DMS153 treated with DMSO at 0.1 percent for 48 hours (cell line): ENCODE measurements at regions not wholly inside any gene's neighbourhood (a gene's known extent, or its start where the extent isn't known, plus 50 kb on each side); places are given as distances from the start of the nearest gene placed in this dataset.

Source experiments
- DNase-seq: peaks from one replicate; lab custom pipeline; 2025; ENCODE audit not compliant: unreplicated experiment; lab: John Stamatoyannopoulos, UW

DNA sequence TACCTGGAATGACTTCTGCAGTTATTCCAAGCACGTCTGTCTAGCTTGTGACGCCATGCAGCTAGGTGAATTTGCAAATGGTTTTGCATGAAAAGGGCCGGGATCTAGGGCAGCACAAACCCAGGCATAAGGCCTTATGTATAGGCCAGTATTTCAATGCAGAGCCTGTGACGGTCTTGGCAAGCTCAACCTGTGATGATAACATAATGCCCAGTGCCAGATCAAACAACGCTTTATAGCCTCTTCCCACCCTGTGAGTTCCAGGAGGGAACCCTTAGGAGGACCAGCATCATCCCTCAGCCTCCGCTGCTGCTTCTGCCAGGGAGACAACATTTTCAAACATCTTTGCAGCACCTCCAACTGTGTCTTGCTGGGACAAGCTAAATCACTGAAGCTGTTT lies 390.7 kb downstream of the INHBA start:
- no peak for DNase-seq

DNA sequence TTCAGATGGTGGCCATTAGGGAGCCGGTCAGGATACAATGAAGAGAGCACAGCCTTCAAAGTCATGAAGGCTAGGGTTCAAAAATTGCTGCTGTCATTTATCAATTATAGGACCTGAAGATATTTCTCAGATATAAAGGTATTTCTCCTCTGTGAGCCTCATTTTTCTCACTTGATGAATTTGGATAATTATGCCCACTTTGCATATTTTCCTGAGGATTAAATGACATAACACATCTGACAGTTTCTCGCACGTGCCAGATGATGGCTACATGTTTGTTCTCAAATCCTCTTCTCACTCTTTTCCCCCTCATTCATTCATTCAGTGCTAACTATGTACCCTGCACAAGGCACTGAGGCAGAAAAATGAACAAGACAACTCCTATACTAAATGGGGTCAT lies 391.6 kb downstream of the INHBA start:
- DNase-seq = no peak

DNA sequence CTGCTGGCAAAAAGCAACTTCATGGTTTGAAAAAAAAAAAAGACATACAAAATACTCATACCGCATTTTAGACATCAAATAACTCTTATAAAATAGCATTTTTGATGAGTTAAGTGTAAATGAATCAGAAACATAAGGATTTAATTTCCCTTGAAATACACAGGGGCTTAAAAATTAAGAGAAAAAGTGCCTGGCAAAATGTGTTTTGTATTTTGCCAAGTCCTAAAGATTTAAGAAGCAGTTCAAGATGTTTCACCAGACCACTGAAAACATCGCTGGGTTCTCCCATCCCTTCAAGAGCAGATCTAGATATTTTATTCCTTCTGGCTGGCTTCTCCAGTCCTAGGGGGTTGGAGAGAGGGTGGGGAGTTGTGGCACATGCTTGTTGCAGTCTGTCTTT lies 396.4 kb downstream of the INHBA start:
- DNase-seq = no peak

DNA sequence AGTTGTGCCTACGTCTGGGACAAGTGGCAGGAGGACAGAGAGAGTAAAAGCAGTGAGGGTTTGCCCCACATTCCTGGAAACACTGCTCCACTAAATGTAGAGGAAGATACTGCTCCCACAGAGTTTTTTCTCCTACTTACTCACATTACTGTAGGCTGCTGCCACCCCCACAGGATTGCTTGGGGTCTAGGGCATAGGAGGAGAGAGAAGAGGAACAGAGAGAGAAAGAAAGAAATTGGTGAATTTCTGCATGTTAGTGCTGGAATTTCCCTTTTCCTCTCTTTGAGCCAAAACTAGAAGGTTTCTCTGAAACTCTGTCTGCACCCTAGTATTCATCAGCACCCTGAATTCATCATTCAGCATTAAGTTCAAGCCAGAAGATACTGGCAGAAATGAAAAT lies 397.9 kb downstream of the INHBA start:
- no peak for DNase-seq

DNA sequence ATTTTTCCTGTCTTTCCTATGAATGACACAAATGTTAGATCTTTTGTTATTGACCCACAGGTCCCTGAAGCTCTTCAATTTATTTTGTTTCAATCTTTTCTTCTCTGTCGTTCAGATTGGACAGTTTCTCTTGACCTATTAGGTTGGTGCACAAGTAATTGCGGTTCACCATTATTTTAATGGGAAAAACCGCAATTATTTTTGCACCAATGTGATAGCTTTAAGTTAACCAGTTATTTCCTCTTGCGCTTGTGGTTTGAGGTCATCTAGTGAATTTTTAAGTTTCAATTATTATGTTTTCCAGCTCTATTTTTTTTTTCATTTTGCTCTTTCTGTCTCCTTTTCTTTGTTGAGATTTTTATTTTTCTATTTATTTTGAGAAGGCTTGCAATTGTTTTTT lies 399.2 kb downstream of the INHBA start:
- DNase-seq = no peak

DNA sequence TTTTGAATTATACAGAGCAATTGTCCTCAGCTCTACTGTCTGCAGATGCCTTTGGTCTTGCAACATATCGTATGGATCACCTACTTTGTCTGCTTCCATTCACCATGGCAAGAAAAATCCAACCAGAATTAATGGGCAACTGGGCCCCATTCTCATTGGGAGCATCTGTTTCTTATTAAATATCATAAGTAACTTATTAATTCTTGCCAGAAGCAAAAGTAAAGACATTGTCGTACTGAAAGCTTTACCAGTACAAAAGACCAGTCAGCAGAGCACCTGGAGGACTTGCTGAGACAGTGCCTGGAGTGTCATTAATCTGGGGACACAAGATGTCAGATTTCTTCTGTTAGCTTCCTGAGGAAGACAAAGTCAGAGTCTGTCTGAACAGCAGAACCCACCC lies 404.5 kb downstream of the INHBA start:
- no peak for DNase-seq

DNA sequence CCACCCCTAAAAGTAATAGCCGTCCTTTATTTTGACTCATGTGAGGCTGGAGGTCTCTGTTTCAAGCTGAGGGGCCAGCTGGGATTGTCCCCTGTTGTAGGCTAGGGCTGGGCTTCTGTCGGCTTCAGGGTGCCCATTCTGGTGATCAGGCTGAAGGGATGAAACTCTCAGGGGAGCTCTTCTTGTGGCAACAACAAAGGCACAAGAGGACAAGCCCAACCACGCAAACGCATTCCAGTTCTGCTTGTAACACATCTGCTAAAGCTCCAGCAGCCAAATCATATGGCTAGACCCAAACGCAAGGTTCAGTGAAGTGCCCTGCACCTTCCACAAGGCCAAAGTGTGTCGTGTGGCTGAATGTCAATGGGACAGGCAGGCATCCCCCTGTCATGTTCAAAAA lies 405.7 kb downstream of the INHBA start:
- DNase-seq = no peak

DNA sequence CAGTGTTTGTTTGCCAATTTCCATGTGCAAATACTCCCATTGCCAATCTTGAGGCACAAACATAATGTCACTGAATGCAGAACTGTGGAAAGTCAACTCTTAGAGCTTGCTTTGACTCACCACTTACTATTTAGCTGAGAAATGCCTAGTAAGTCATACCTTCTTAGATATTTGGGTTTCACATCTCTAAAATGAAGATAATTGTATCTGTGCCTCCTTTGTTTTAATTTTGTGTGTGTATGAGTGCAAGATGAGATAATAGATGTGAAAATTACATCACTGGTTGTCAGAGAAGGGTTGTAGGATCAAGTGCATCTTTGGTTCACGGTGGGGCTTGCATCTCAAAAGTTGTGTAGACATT lies 407.5 kb downstream of the INHBA start:
- DNase-seq = no peak

DNA sequence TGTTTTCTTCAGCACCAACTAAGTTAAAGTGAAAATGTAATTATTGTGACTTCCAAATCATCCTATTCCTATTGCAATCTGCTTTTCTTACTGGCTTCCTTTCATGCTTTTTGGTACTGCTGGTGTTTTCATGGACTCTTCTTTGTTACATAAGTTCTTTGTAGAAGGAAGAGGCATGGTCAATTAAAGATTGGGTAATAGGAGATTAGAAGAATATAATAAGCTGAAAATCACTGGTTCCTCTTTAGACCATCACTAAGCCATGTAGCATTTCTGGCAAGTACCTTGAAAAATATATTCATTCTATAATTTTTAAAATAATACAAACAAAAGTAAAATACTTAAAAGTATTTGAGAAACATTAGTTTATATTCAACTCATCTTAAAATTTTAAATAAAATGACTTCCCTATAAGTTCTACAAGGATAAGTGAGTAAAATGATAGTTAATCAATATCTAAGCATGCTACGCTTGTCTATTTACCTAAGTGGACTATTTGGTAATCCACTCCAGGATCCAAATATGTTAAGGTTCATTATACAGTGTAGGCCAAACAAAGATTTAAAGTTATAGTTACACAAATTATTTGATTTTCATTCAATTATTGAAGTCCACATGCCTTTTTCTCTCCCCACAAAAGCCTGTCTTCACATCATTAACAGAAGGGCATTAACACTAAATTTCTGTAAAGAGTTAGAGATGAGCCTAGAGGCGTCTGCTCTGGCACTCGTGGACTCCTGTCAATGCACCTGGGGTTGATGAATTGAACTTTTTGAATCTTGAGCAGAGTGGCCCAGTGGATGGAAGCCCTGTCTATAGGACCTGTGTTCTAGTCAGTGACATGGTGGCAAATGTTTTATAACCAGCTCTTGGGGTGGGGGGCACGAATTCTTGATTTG lies 408.1 kb downstream of the INHBA start:
- DNase-seq = no peak

DNA sequence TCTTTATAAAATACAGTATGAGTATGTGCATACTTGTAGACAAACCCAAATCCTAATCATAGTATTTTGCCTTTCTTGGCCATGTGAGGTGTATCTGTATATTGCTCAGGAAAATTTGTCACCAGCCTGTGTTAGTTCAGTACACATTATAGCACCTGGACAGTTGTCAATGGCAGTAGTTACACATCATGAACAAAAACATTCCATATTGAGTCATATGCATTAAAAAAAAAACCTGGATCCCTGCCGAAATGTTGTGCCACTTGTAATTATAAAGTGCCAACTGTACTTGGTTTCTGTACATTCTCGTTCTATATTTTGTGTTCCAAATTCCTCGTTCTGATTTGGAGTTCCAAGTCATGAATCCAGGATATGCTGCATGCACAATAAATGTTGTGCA lies 410.4 kb downstream of the INHBA start:
- DNase-seq = no peak

DNA sequence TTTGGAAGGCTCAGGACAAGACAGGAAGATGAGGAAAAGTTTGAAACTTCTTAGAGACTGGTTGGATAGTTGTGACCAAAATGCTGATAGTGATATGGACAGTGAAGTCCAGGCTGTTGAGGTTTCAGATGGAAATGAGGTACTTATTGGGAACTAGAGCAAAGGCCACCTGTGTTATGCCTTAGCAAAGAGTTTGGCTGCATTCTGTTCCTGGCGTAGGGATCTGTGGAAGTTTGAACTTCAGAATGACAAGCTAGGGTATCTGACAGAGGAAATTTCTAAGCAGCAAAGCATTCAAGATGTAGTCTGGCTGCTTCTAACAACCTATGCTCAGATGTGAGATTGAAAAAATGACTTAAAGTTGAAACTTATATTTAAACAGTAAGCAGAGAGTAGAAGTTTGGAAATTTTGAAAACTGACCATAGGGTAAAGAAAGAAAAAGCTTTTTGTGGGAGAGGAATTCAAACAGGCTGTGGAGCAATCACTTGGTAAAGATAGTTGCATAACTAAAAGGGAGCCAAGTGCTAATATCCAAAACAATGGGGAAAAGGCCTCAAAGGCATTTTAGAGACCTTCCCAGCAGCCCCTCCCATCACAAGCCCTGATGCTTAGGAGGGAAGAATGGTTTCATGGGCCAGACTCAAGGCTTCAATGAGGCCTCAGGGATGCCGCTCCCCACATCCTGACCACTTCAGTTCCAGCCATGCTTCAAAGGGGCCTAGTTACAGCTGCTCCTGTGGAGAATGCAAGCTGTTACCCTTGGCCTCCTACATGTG lies 415.1 kb downstream of the INHBA start:
- DNase-seq = no peak

DNA sequence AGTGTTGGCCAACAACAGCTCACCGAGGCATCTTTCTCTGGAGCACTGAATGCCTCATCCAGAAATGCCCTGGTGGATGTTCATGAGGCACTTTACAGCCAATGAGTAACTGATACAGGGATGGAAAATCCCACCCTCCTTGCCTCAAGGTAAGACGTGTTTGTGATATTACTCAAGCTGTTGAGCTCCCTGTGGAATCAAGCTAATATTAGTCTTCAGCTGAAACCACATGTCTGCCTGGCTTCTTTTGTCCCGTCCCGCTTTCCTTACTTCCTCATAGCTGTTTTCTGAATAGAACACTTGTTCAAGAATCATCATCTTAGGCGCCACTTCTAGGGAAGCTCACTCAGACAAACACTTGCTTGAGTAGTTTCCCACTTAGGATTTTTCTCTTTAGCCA lies 422.4 kb downstream of the INHBA start:
- DNase-seq = no peak

DNA sequence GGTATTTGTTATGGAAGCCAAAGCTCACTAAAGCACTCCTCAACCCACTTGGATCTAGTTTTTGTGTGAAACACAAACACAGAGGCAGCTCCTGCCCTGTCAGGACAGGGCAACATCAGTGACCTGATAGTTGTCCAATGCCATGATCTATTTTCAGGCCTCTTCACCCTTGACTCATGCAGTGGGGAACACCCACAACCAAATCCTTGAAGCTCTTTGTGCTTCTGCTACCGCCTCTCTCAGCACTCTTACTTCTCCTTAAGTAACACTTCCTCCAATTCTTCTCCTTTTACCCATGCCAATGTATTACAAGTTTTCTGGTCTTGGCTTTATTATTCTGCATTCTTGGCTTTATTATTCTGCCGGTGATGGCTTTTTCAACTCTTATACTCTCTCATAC lies 425.3 kb downstream of the INHBA start:
- no peak for DNase-seq

DNA sequence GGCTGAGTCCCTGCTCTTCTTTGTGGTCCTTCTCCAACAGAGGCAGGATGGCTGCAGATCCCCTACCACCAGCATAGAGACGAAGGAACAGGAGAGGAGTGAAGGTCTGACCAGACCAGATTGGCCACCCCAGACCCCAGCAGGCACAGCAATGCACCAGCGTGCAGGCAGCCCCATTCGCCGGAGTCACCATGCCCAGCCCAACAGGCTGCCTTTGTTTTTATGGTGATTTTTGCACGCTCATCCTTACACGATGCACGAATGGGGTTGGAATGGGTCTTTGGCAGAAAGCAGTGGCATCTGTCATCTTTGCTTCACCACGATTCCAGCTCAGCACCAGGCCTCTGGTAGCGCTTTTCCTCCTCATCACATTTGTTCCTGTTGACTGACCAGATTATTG lies 427.6 kb downstream of the INHBA start:
- DNase-seq = no peak

DNA sequence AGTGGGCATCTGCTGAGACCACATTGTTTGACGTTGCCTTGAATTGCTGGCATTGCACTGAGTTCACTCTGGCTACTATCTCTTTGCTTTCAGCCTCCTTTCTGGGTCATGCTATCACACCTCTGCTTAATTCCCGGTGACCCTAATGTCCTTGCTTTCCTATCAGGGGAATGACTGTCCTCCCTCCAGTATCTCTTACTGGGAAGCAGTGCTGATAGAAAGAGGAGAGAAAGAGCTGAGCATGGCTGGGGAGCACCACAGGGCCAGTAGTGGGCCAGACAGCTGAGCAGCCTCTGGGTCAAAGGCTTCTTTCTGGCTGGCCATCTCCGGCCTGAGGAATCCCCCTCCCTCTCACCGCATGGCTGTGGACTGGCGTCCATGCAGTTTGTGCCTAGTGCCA lies 428.7 kb downstream of the INHBA start:
- no peak for DNase-seq

DNA sequence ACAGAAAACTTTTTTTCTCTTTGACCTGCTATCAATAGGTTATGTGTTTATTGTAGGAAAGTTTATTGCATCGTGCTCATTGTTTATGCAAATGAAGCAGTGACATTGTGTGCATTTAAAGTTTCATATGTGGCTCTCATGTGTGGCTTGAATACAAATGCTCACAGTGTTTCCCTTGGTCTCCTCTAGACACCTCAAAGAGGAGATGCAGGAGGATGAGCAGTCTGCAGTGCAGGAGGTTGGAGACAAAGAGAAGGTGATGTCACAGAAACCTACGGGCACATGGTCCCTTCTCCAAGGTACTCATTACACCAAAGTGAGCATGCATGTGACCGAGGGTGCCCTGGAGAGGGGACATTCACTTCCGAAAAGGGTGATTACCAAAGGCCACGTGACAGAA lies 430.2 kb downstream of the INHBA start:
- no peak for DNase-seq

DNA sequence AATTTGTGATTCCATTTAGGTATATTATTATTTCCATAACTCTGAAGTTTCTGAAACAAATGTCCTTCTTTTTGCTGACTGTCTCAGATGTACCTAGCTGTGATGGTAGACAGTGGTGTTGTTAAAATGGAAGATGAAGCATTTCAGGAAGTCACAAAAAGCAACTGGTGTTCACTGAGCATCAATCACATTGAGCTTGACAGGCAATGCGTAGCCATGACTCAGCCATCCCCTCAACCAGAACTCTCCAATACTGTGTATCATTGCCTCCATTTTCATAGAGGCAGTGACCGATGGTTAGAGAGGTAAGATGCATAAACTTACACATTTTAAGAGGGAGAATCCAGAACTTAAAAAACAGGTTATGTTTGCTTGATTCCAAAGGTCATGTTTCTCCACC lies 434.0 kb downstream of the INHBA start:
- DNase-seq = no peak

DNA sequence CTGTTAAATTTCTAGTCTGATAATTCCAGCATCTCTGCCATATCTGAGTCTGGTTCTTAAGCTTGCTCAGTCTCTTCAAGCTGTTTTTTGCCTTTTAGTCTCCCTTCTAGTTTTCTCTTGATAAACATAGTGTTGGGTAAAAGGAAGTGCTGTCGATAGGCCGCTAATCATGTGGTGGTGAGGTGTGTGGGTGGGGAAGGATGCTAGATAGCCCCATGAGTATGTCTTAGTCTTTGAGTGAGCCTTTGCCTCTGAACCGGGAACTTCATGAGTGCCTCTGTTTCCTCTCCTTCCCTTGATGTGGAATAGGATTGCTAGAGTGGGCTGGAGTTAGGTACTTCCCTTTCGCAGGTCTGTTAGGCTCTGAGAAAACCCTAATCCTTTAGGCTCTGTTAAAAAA lies 441.8 kb downstream of the INHBA start:
- no peak for DNase-seq

DNA sequence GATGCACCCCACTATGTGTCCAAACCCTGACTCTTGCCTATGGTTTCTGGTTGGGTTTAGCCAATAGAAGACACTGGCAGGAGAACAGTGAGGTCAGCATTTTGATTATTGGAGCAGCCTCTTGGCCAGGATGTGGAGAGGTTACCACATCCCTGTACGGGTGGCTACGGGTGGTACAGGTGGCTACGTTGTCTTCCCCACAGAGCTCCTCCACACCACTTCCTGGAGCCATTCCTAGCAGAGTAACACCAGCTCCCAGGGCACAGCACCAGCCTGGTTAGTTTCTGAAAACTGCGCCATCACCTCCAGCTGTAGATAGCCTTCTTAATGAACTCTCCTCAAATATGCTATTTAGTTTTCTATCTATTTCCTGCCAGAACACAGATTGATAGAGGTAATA lies 445.2 kb downstream of the INHBA start:
- no peak for DNase-seq

DNA sequence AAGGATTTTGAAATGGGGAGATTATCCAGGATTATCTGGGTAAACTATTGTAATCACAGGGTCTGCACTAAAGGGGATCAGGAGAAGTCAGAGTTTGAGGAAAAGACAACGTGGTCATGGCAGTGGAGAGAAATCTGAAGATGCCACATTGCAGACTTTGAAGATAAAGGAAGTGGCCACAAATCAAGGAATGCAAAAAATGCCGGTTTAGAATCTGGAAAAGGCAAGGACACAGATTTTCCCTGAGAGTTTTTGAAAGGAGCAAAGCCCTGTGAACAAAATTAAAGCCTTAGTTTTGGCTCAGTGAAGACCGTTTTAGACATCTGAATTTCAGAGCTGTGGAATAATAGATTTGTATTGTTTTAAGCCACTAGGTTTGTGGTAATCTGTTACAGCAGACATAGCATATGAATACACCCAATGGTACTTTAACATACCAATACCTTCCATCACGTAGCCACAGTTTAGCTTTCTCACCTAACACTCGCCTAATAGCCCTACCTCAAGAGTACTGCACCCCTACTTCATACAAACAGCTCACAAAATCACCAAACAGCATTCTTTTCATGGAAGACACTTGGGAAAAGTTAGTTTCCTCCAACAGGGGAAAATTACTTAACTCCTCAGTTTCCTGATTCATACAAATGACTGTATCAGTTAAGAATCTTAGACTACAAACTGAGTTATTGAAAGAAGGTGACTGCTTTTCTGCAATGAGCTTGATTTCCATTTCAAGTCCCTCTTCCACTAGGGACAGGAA lies 446.5 kb downstream of the INHBA start:
- DNase-seq = no peak

DNA sequence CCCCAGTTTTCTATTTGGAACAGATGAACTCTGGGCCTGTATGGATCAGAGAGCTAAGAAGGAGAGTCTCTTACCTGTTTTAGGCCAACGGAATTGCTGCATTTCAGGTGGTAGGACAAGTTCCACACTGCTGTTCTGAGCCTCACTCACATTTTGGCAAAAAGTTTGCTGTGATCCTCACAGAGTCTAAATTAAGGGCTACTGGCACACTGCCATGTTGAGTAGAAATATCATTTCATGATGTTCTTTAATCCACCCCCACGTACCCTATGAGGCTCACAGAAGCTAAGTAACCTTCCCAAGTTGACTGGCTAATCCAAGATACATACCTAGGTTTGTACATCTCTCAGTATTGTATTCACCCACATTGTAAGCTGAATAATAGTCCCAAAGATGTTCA lies 447.2 kb downstream of the INHBA start:
- no peak for DNase-seq

DNA sequence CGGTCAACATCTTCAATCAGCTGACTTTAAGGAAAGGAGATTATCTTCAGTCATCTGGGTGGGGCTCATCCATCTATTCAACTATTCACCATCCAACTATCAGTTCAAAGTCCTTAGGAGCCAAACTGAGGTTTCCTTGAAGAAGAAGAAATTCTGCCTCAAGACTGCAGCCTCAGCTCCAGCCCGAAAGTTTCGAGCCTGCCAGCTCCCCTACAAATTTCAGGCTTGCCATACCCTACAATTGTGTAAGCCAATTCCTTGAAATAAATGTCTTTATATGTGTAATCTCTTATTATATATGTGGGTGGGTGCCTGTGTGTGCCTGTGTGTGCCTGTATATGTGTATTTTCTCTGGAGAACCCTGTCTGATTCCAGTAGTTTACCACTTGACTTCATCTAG lies 447.8 kb downstream of the INHBA start:
- no peak for DNase-seq
